PC-9 (cell line): ENCODE measurements at regions not wholly inside any gene's neighbourhood (a gene's known extent, or its start where the extent isn't known, plus 50 kb on each side); places are given as distances from the start of the nearest gene placed in this dataset.

Experiments
- EZH2 ChIP-seq: fragments of 200-600 bp; sonication (generic); IDR thresholded peaks from 2 replicates; pipeline ENCODE4 v1.8.0; 2017; ENCODE audit warnings: antibody characterized with exemption, low read depth
- TF ChIP-seq, protein P1 (sequence below): fragments of 200-600 bp; sonication (generic); conservative IDR thresholded peaks from 2 replicates; pipeline ENCODE4 v1.6.1; 2017; ENCODE audit warnings: mixed run types, antibody characterized with exemption, mild to moderate bottlenecking, moderate library complexity

DNA sequence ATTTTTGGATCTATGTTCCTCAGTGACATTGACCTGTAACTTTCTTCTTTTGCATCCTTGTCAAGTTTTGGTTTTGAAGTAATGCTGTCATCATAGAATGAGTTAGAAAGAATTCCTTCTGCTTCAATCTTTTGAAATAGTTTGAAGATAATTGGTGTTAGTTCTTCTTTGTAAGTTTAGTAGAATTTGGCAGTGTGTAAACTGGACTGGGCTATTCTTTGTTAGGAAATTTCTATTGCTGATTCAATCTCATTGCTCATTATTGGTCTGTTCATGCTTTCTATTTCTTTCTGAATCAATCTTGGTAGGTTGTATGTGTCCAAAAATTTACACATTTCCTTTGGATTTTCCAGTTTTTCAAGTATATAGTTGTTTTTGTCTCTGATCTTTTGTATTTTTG is 101.7 kb upstream of the SPRY2 start:
- TF ChIP-seq, protein P1, sequence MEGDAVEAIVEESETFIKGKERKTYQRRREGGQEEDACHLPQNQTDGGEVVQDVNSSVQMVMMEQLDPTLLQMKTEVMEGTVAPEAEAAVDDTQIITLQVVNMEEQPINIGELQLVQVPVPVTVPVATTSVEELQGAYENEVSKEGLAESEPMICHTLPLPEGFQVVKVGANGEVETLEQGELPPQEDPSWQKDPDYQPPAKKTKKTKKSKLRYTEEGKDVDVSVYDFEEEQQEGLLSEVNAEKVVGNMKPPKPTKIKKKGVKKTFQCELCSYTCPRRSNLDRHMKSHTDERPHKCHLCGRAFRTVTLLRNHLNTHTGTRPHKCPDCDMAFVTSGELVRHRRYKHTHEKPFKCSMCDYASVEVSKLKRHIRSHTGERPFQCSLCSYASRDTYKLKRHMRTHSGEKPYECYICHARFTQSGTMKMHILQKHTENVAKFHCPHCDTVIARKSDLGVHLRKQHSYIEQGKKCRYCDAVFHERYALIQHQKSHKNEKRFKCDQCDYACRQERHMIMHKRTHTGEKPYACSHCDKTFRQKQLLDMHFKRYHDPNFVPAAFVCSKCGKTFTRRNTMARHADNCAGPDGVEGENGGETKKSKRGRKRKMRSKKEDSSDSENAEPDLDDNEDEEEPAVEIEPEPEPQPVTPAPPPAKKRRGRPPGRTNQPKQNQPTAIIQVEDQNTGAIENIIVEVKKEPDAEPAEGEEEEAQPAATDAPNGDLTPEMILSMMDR: no peak
- no peak for TF ChIP-seq EZH2
